ENCODE measurements at regions not wholly inside any gene's neighbourhood (a gene's known extent, or its start where the extent isn't known, plus 50 kb on each side); places are given as distances from the start of the nearest gene placed in this dataset.
"Not testable (repeated sequence)": the region's sequence is repeated elsewhere in the genome, so short reads cannot be mapped to it uniquely, and the experiment has no call there.

GRCh38 chr9:39545079-39545478 lies 189.6 kb downstream of the SPATA31A1 start:
- not testable (repeated sequence) for H3K27me3 ChIP-seq; H3K4me3 ChIP-seq (ENCODE audit: low read depth, low read length); H3K9me3 ChIP-seq; H3K36me3 ChIP-seq; DNase-seq; H3K4me1 ChIP-seq

DNA sequence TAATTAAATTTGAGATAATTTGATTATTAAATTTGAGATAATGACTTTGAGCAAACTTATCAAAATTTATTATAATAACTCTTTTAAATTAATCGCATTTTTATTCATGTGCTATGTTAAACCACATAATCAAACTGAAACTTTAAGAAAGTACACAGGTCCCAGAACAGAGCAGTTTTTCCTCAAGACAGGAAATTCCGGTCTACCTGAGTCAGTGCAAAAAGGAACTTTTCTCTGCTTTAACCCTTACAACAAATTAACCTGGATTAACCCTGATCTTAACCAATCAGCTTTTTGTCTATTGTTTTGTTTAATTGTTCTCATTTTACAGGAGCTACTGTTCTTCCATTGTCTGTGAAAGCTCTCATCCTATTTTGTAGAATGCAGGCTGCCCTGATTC lies 195.1 kb downstream of the SPATA31A1 start:
- not testable (repeated sequence) for H3K9me3 ChIP-seq; H3K4me1 ChIP-seq; H3K27me3 ChIP-seq; DNase-seq; H3K36me3 ChIP-seq; H3K4me3 ChIP-seq (ENCODE audit: low read depth, low read length)

DNA sequence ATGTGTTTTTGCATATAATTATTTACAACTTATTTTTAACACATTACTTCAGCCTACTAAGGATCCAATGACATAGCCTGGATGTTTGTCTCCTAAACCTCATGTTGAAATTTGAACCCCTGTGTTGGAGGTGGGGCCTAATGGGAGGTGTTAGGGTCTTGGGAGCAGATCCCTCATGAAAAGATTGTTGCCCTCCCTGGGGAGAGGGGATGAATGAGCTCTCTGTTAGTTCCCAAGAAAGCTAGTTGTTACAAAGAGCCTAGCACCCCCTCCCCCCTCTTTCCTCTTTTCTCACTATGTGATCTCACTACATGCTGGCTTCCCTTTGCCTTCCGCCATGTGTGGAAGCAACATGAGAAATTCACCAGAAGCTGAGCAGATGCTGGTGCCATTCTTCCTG lies 196.1 kb downstream of the SPATA31A1 start:
- not testable (repeated sequence) for H3K4me3 ChIP-seq (ENCODE audit: low read depth, low read length); DNase-seq; H3K9me3 ChIP-seq; H3K4me1 ChIP-seq; H3K36me3 ChIP-seq; H3K27me3 ChIP-seq

DNA sequence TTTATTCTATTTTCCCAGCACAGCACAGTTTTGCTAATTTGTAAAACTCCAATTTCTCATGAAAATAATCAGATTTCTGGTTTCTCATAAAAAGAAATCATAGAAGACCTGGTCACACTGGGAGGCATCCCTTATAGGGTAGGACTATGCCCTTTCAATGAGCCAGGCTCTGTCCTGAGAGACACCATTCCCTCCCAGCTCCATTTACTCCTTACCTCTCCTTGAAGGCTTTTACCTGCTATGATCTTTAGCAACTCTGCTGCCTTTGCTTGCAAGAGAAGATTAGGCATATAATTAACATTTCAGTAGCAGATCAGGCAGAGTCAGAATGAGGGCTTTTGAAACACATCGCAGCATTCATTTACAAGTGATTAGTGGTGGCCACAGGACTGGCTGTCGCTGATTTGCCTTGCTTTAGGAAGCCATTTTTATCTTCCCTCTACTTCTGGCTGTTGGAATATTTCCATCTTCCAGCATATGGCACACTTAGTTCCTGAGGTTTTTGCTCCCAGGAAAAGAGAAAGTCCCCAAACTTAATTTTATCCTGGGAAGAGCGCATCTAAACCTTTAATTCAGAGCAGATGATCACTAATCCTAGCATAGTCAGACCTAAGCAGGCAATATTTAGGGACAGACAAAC lies 196.9 kb downstream of the SPATA31A1 start:
- DNase-seq; H3K27me3 ChIP-seq; H3K36me3 ChIP-seq; H3K9me3 ChIP-seq; H3K4me1 ChIP-seq; H3K4me3 ChIP-seq (ENCODE audit: low read depth, low read length): not testable (repeated sequence)

GRCh38 chr9:39554352-39554751 lies 198.9 kb downstream of the SPATA31A1 start:
- not testable (repeated sequence) for H3K4me1 ChIP-seq

GRCh38 chr9:39559384-39559783 lies 203.9 kb downstream of the SPATA31A1 start:
- H3K36me3 ChIP-seq; H3K27me3 ChIP-seq; H3K9me3 ChIP-seq; H3K4me1 ChIP-seq; H3K4me3 ChIP-seq (ENCODE audit: low read depth, low read length): not testable (repeated sequence)
- peak; percentile 28 for TF ChIP-seq CTCF (IDR thresholded peaks at IDR 0.05; ENCODE audit: low read depth, low read length)
- DNase-seq, result peak; percentile 52

More at GRCh38 chr9:39554352-39554751, 198.9 kb downstream of the SPATA31A1 start:
- not testable (repeated sequence) for DNase-seq; H3K4me3 ChIP-seq (ENCODE audit: low read depth, low read length); H3K27me3 ChIP-seq; H3K36me3 ChIP-seq; H3K9me3 ChIP-seq

DNA sequence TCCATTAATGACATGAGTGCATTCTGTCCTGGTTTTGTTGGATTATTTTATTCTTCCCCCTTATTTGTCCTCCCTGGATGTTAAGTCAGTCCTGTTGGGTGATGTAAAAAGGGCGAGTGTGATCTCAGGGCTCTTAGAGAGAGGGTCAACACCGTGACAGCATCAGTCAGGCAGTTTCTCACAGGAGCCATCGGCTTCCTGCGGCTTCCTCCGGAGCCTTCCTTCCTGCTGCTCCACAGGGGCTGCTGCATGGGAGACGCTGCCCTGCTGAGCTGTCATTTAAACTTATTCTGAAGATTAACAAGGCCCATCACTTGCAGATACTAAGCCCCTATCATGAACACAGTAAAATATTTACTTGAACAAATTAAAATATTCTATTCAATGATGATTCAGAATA lies 211.3 kb downstream of the SPATA31A1 start:
- not testable (repeated sequence) for H3K27me3 ChIP-seq; H3K9me3 ChIP-seq; H3K4me1 ChIP-seq; H3K36me3 ChIP-seq; H3K4me3 ChIP-seq (ENCODE audit: low read depth, low read length); DNase-seq

GRCh38 chr9:39567396-39567795 lies 211.9 kb downstream of the SPATA31A1 start:
- not testable (repeated sequence) for H3K36me3 ChIP-seq; H3K4me1 ChIP-seq; H3K27me3 ChIP-seq; H3K9me3 ChIP-seq; DNase-seq; H3K4me3 ChIP-seq (ENCODE audit: low read depth, low read length)

DNA sequence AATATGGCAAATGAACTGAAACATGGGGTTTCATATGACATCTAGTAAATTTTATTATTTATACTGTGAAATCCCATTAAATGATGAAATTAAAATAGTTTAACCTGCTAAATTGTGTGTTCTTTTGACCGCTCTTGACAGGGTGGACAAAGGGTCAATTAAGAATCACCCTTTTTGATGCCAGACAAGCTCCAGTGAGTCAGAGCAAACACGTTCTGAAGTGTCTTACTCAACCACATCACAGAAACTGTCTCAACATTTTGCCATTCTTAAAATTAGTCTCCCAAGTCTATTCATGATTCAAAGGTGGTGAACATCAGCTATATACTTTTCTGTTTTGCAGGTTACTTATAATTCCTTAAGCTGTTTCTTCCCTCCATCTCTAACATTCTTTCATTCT lies 213.4 kb downstream of the SPATA31A1 start:
- not testable (repeated sequence) for H3K4me3 ChIP-seq (ENCODE audit: low read depth, low read length); DNase-seq; H3K9me3 ChIP-seq; H3K4me1 ChIP-seq; H3K36me3 ChIP-seq; H3K27me3 ChIP-seq

- not testable (repeated sequence) for H3K36me3 ChIP-seq; H3K27me3 ChIP-seq; DNase-seq; H3K4me3 ChIP-seq (ENCODE audit: low read depth, low read length); H3K4me1 ChIP-seq; H3K9me3 ChIP-seq
These were observed 217.9 kb downstream of the SPATA31A1 start for GRCh38 chr9:39573024-39574022.

- H3K27me3 ChIP-seq; H3K4me1 ChIP-seq; H3K9me3 ChIP-seq; H3K4me3 ChIP-seq (ENCODE audit: low read depth, low read length); DNase-seq; H3K36me3 ChIP-seq: not testable (repeated sequence)
These were observed 223.5 kb downstream of the SPATA31A1 start for GRCh38 chr9:39579000-39579399.

GRCh38 chr9:39581296-39581695 lies 225.8 kb downstream of the SPATA31A1 start:
- H3K36me3 ChIP-seq; DNase-seq; H3K9me3 ChIP-seq; H3K27me3 ChIP-seq; H3K4me3 ChIP-seq (ENCODE audit: low read depth, low read length); H3K4me1 ChIP-seq: not testable (repeated sequence)

GRCh38 chr9:39582677-39583412 lies 227.4 kb downstream of the SPATA31A1 start:
- H3K4me1 ChIP-seq; H3K36me3 ChIP-seq; DNase-seq; H3K27me3 ChIP-seq; H3K9me3 ChIP-seq; H3K4me3 ChIP-seq (ENCODE audit: low read depth, low read length): not testable (repeated sequence)

DNA sequence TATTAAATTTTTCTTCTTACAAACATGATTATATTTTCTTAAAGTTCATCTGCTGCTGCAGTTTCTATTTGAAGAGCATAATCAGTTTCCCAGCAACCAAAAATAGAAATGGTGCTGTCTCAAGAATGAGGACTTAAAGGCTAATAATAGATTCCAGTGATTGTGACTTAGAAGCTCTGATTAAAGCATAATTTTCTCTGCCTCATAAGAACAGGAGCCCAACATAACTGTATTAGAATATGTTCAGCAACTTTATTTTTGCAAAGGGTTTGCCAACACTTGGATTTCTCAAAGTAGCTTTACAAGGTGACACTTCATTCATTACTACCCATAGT lies 227.9 kb downstream of the SPATA31A1 start:
- H3K27me3 ChIP-seq; H3K4me3 ChIP-seq (ENCODE audit: low read depth, low read length); DNase-seq; H3K9me3 ChIP-seq; H3K4me1 ChIP-seq; H3K36me3 ChIP-seq: not testable (repeated sequence)

GRCh38 chr9:39585233-39585632 lies 229.8 kb downstream of the SPATA31A1 start:
- not testable (repeated sequence) for H3K4me3 ChIP-seq (ENCODE audit: low read depth, low read length); H3K27me3 ChIP-seq; DNase-seq; H3K36me3 ChIP-seq; H3K4me1 ChIP-seq; H3K9me3 ChIP-seq

Data from BE2C (cell line).